GM21360 (cell line): ENCODE measurements at regions not wholly inside any gene's neighbourhood (a gene's known extent, or its start where the extent isn't known, plus 50 kb on each side); places are given as distances from the start of the nearest gene placed in this dataset.
"Not testable (repeated sequence)": the region's sequence is repeated elsewhere in the genome, so short reads cannot be mapped to it uniquely, and the experiment has no call there.

Experiments used
- ATAC-seq: cut with Tn5 transposase; IDR thresholded peaks from one replicate; pipeline ENCODE4 v1.9.1; 2021; ENCODE audit warnings: mild to moderate bottlenecking, moderate library complexity; ENCODE audit not compliant: unreplicated experiment

- ATAC-seq, result no peak
These were observed 197.2 kb downstream of the GRXCR1 start for GRCh38 chr4:43089730-43090129.

DNA sequence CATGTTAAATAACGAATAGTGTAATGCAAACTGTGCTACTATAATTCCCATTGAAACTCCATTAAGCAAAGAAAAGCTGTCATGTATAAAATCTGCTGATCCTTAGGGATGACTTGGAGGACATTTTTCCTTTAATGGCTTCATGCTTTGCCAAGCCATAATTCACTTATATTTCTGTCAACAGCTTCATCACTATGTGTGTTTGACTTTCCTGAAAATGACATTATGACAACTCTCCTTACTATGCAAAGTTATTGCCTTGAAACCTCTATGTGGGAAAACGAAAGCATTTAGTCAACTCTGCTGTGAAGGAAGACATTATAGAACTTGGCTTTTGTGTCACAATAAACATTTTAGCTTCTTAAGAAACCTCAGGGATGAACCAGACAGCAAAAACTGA is 210.5 kb downstream of the GRXCR1 start:
- no peak for ATAC-seq

GRCh38 chr4:43112139-43112538 is 219.6 kb downstream of the GRXCR1 start:
- no peak for ATAC-seq

DNA sequence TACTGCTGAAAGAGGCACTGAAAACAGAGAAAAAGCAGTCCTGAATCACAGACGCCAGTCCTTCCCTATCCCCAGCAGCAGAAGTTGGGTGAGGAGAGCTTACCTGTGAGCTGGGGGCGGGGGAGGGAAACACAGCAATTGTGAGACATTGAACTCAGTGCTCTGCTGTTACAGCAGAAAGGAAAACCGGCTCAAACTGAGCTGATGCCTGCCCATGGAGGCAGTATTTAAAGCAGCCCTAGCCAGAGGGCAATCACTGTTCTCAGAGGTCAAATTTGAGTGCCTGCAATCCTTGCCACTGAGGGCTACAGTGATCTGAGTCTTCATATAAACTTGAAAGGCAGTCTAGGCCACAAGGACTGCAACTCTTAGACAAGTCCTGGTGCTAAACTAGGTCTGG is 220.7 kb downstream of the GRXCR1 start:
- no peak for ATAC-seq

GRCh38 chr4:43126595-43126994 is 234.1 kb downstream of the GRXCR1 start:
- ATAC-seq, result no peak

DNA sequence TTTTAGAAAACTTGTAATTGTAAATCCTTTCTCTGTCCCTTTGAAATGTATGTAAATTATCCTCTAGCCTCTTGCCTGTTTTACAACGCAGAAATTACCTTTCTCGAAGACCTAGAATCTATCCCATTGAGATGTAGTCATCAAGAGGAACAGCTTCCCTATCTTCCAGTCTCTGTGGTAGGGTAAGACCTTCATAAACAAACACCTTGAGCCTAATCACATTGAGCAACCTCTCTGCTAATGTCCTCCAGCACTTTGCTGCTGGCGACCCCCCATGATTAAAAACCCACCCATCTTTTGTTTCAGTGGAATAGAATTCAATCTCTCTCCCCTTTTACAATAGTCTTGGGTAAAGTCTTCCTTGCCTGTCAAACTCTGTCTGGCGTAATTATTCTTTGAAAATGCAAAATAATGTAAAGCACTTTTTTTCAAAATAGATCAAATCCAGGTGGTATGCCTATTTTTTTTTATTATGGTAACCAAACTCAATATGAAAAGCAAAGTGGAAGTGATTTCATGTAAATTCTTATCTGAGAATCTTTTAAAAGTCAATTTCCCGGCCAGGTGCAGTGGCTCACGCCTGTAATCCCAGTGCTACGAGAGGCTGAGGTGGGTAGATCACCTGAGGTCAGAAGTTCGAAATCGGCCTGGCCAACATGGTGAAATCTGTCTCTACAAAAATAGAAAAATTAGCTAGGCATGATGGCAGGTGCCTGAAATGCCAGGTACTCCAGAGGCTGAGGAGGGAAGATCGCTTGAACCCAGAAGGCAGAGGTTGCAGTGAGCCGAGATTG is 237.9 kb downstream of the GRXCR1 start:
- no peak for ATAC-seq

GRCh38 chr4:43132010-43132582 is 239.6 kb downstream of the GRXCR1 start:
- peak; percentile 87 for ATAC-seq

- ATAC-seq, result no peak
These were observed 241.1 kb downstream of the GRXCR1 start for GRCh38 chr4:43133566-43133965.

- no peak for ATAC-seq
These were observed 244.2 kb downstream of the GRXCR1 start for GRCh38 chr4:43136752-43137151.

DNA sequence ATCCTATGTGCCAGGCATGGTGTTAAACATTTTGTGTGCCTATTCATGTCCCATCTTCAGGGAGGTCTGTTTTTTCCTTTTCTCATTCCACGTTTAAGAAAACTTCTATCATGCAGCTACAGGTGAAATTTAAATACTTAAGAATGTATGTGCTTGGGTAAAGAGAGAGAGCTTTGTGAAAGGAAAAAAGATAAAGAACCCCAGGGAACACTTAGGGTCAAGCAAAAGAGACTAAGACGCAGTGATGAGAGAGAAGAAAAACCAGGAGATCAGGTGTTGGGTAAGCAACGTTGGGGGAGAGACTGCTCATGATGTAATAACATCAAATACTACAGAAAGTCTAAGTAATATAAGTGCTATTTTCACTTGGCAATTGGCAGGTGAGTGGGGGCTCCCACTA is 253.7 kb downstream of the GRXCR1 start:
- no peak for ATAC-seq

- ATAC-seq, result no peak
These were observed 256.0 kb downstream of the GRXCR1 start for GRCh38 chr4:43148481-43148880.

DNA sequence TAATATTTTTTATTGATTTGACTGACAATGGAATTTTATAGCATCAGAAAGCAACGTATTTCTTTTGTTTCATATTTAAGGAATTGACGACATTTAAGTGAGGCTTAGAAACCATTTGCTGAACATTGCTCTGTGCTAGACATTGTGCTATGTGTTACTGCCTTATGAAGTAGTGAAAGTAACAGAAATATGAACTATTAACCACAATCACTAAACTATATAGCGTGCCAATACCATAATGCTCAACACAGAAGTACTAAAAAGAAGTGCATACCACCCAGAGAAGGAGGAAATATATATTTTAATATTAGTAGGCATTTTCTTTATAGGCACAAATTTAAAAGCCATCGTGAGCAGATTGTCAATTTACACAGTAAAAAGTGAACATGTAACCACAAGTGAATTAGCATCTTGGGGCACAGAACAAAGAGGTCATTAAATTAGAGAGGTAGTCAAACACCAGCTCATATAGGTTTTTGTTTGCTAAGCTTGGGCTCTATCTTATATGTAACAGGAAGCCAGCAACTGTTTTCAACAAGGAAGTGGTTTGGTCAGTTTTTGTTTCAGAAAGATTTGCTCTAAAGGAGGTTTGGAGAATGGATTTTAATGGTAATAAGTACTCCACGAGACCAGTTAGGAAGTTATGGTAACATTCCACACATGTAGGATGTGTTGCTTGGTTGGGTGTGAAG is 270.7 kb downstream of the GRXCR1 start:
- ATAC-seq, result no peak

- no peak for ATAC-seq
These were observed 297.2 kb downstream of the GRXCR1 start for GRCh38 chr4:43189741-43190140.

- not testable (repeated sequence) for ATAC-seq
These were observed 320.1 kb downstream of the GRXCR1 start for GRCh38 chr4:43212576-43212975.

DNA sequence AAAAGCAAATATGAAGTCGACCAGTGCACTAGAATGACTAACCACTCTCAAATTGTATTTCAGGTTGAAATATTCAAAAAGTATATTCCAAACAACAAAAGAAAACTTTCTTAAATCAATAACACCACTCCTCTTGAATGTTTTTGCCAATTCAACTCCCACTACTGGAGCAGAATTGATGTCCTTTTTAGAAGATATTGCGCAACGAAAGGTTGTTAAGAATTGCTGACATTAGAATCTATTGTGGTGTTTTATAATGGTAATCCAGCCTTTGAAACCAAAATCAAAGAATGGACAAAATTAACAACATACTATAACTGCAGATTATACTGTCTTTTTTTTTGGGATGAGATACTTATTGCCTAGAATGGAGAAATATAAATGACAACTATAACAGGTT is 331.3 kb downstream of the GRXCR1 start:
- no peak for ATAC-seq

GRCh38 chr4:43224559-43224958 is 332.0 kb downstream of the GRXCR1 start:
- ATAC-seq, result no peak

DNA sequence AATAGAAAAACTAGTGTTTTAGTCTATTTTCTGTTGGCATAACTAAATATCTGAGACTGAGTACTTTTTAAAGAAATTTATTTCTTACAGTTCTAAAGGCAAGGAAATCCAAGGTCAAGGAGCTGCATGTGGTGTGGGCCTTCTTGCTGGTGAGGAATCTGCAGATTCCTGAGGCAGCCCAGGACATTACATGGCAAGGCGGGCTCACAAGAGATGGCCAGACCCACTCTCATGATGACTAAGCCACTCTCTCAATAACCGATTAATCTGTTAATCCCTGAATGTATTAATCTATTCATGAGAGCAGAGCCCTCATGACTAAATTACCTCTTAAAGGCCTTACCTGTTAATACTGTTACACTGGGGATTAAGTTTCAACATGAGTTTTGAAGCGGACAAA is 340.8 kb downstream of the GRXCR1 start:
- no peak for ATAC-seq

- no peak for ATAC-seq
These were observed 342.3 kb downstream of the GRXCR1 start for GRCh38 chr4:43234626-43235415.

DNA sequence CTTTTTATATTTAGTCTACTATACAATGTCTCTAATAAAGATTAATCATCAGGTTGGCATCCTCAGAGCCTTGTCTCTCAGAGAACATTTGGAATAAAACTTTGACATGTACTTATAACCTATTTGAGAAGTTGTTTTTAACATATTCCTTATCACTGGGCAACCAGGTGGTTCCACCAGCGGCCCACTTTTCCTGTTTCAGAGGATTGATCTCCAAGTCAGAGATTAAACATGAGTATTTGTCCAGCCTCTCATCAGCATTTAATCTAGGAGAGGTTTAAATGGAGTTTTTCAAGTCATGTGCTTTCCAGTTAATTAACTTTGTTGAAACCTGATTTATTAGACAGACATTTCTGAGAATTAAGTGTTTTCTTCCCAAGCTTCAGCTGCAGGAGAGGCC is 345.5 kb downstream of the GRXCR1 start:
- ATAC-seq, result no peak

DNA sequence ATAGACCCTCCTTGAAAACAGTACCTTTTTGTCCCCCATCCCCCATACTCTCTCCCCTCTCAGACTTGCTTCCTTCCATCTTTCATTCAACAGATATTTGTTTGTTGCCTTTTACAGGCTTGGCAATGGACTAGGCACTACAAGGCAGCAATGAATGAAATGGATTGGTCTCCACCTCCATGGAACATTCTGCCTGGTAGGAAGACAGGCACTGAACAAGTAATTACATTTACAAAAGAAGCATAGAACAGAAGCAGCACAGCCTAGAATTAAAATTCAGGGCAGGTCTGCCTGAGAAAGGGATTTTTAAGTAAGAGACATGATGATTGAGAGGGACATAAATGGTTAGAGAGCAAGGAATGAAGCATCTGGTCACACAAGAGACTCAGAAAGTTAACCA is 346.1 kb downstream of the GRXCR1 start:
- no peak for ATAC-seq

DNA sequence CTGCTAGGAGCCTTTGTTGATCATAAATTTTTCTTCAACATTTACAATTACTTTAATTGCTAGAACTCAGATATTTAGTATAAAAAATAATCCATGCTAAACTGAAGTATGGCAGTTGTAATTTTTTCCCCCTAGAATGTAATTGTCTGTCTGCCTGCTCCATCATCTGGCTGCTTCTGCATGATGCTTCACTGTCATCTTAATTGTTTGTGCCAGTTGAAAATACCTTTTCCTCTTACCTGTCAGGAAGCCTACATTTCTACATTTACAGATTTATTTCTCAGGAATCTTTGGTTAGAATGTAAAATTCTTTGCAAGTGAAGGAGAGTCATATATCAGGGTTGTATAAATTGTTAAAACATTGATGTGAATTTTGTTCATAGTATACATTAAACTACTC is 348.6 kb downstream of the GRXCR1 start:
- ATAC-seq, result no peak
